GM12878 (cell line): ENCODE measurements at regions not wholly inside any gene's neighbourhood (a gene's known extent, or its start where the extent isn't known, plus 50 kb on each side); places are given as distances from the start of the nearest gene placed in this dataset.

Experiments used
- ATAC-seq: fragments of 200-7000 bp; cut with Tn5 transposase; 3 replicates; pipeline ENCODE4 v1.9.1; 2020; ENCODE audit warnings: mild to moderate bottlenecking, moderate library complexity
- BruUV-seq: library from RNA; stranded (reverse); fragments of 400-500 nt; replicated peaks from 2 replicates; lab custom pipeline; 2021; lab: Mats Ljungman, UMichigan
- CTCF ChIA-PET: fragments of 300-600 bp; sonication (Branson Sonifier 250); formaldehyde crosslinking; extraction: SDS; loops from one replicate; lab custom pipeline; 2021; ENCODE audit warnings: inconsistent platforms; lab: Yijun Ruan, JAX
- POLR2A ChIA-PET: fragments of 350-600 bp; formaldehyde crosslinking; extraction: SDS; loops from one replicate; lab custom pipeline; 2021; ENCODE audit warnings: inconsistent platforms; lab: Charles Lee
- RAD21 ChIA-PET: fragments of 300-600 bp; sonication (Branson Sonifier 250); formaldehyde crosslinking; loops from one replicate; lab custom pipeline; 2023; ENCODE audit warnings: antibody characterized with exemption; ENCODE audit not compliant: unreplicated experiment; lab: Charles Lee
- SMC1A ChIA-PET: fragments of 300-600 bp; sonication (Branson Sonifier 250); formaldehyde crosslinking; loops from one replicate; lab custom pipeline; 2023; ENCODE audit not compliant: unreplicated experiment, uncharacterized antibody; lab: Charles Lee
- DNase-seq: peaks from one replicate; pipeline ENCODE4 v3.0.0-alpha.2; 2011; ENCODE audit warnings: low read depth, low spot score
- FAIRE-seq: peaks from 3 replicates; lab custom pipeline; 2011; peaks lifted over from hg19 to GRCh38; lab: Jason Lieb, UNC
- H2AFZ ChIP-seq: 2 replicates; pipeline ENCODE4 v1.6.0; 2011; ENCODE audit warnings: low read depth, low read length, control low read depth; ENCODE audit not compliant: control insufficient read depth
- H3K27ac ChIP-seq: 2 replicates; pipeline ENCODE4 v1.5.1; 2011; ENCODE audit warnings: control low read depth; ENCODE audit not compliant: control insufficient read depth, insufficient read depth
- H3K27me3 ChIP-seq, 2 experiments: replicated peaks in 1 of 2; 2 replicates each; pipeline versions ENCODE4 v1.6.0 to v1.6.1; 2011; ENCODE audit warnings: low read length in 1 of 2; ENCODE audit not compliant: control insufficient read depth in 2 of 2, insufficient read depth in 2 of 2
- H3K36me3 ChIP-seq, 2 experiments: 2 replicates each; pipeline ENCODE4 v1.5.1; 2011; ENCODE audit warnings: low read length in 1 of 2; ENCODE audit not compliant: control insufficient read depth in 2 of 2, insufficient read depth in 2 of 2
- H3K4me1 ChIP-seq: 2 replicates; pipeline ENCODE4 v1.6.1; 2011; ENCODE audit warnings: mild to moderate bottlenecking, low read length, moderate library complexity, mixed read lengths; ENCODE audit not compliant: control insufficient read depth, insufficient read depth
- H3K4me2 ChIP-seq: 2 replicates; pipeline ENCODE4 v1.6.0; 2011; ENCODE audit warnings: control low read depth; ENCODE audit not compliant: control insufficient read depth, insufficient read depth
- H3K4me3 ChIP-seq: fragments of 200-600 bp; sonication (generic); 2 replicates; pipeline ENCODE4 v1.5.1; 2016
- H3K79me2 ChIP-seq: 2 replicates; pipeline ENCODE4 v1.6.0; 2011; ENCODE audit warnings: low read length; ENCODE audit not compliant: control insufficient read depth, insufficient read depth
- H3K9ac ChIP-seq: 2 replicates; pipeline ENCODE4 v1.8.0; 2011; ENCODE audit warnings: low read length, control low read depth, mixed read lengths; ENCODE audit not compliant: control insufficient read depth, insufficient read depth
- H3K9me3 ChIP-seq: replicated peaks from 3 replicates; pipeline ENCODE4 v1.5.1; 2011; ENCODE audit warnings: mild to moderate bottlenecking, low read length; ENCODE audit not compliant: control insufficient read depth, insufficient read depth
- H4K20me1 ChIP-seq: 2 replicates; pipeline ENCODE4 v1.6.0; 2011; ENCODE audit not compliant: control insufficient read depth, insufficient read depth
- CREM ChIP-seq: IDR thresholded peaks from 2 replicates; pipeline ENCODE4 v1.6.1; 2014; ENCODE audit warnings: antibody characterized with exemption, low read depth
- CUX1 ChIP-seq: IDR thresholded peaks from 2 replicates; pipeline ENCODE4 v1.6.1; 2012; ENCODE audit warnings: improper control_type of control experiment, low read depth, low read length; ENCODE audit not compliant: insufficient replicate concordance
- HSF1 ChIP-seq: fragments of 150-350 bp; IDR thresholded peaks from 2 replicates; pipeline ENCODE4 v1.6.1; 2014; ENCODE audit warnings: mild to moderate bottlenecking, low read depth, low read length
- IKZF1 ChIP-seq: fragments of 450-650 bp; conservative IDR thresholded peaks from 2 replicates; pipeline ENCODE4 v1.6.1; 2017; ENCODE audit warnings: antibody characterized with exemption, mild to moderate bottlenecking
- JUND ChIP-seq: IDR thresholded peaks from 2 replicates; pipeline ENCODE4 v1.6.1; 2012; ENCODE audit warnings: low read depth, mild to moderate bottlenecking, low read length, improper control_type of control experiment, moderate library complexity
- MAX ChIP-seq: IDR thresholded peaks from 2 replicates; pipeline ENCODE4 v1.6.1; 2012; ENCODE audit warnings: low read depth, low read length, improper control_type of control experiment
- MYB ChIP-seq: fragments of 150-350 bp; IDR thresholded peaks from 2 replicates; pipeline ENCODE4 v1.6.1; 2014; ENCODE audit warnings: mild to moderate bottlenecking, low read depth, low read length, borderline replicate concordance
- MYC ChIP-seq: IDR thresholded peaks from 2 replicates; pipeline ENCODE4 v1.6.1; 2011; ENCODE audit warnings: mild to moderate bottlenecking, low read length, moderate library complexity, inconsistent platforms; ENCODE audit not compliant: insufficient read depth, insufficient replicate concordance, insufficient read length, severe bottlenecking
- NR2C1 ChIP-seq: fragments of 450-650 bp; IDR thresholded peaks from 2 replicates; pipeline ENCODE4 v1.6.1; 2017; ENCODE audit warnings: antibody characterized with exemption, mild to moderate bottlenecking, moderate library complexity
- POU2F2 ChIP-seq: IDR thresholded peaks from 3 replicates; pipeline ENCODE4 v1.6.1; 2011; ENCODE audit warnings: low read depth, mild to moderate bottlenecking, low read length, borderline replicate concordance
- RAD51 ChIP-seq: fragments of 450-650 bp; IDR thresholded peaks from 2 replicates; pipeline ENCODE4 v1.6.1; 2016; ENCODE audit warnings: moderate library complexity, mild to moderate bottlenecking, inconsistent platforms
- RB1 ChIP-seq: fragments of 450-650 bp; formaldehyde crosslinking; IDR thresholded peaks from 2 replicates; pipeline ENCODE4 v1.6.1; 2017; ENCODE audit warnings: mild to moderate bottlenecking, borderline replicate concordance
- RUNX3 ChIP-seq: IDR thresholded peaks from 2 replicates; pipeline ENCODE4 v1.6.1; 2012; ENCODE audit warnings: low read length, inconsistent platforms
- YBX1 ChIP-seq: fragments of 450-650 bp; IDR thresholded peaks from 2 replicates; pipeline ENCODE4 v1.6.1; 2016; ENCODE audit warnings: antibody characterized with exemption
- ZBED1 ChIP-seq: IDR thresholded peaks from 2 replicates; pipeline ENCODE4 v1.6.1; 2016; ENCODE audit warnings: borderline replicate concordance
- WGBS: methylation state at CpG from one replicate; pipeline ENCODE4 v1.1.6; 2016; ENCODE audit warnings: low lambda C conversion rate; ENCODE audit not compliant: insufficient replicate concordance, insufficient coverage; ENCODE audit errors: missing lambda C conversion rate; 5-methylcytosine and 5-hydroxymethylcytosine counted together
- in situ Hi-C: fragments of 300-500 bp; cut with MboI; formaldehyde crosslinking; loops from 9 replicates; pipeline ENCODE4 v1.14.3; 2018; ENCODE audit warnings: mixed read lengths
- intact Hi-C: fragments of 100-400 bp; cut with micrococcal nuclease; formaldehyde crosslinking; loops from one replicate; pipeline ENCODE4 v1.14.2; 2022; ENCODE audit not compliant: unreplicated experiment

DNA sequence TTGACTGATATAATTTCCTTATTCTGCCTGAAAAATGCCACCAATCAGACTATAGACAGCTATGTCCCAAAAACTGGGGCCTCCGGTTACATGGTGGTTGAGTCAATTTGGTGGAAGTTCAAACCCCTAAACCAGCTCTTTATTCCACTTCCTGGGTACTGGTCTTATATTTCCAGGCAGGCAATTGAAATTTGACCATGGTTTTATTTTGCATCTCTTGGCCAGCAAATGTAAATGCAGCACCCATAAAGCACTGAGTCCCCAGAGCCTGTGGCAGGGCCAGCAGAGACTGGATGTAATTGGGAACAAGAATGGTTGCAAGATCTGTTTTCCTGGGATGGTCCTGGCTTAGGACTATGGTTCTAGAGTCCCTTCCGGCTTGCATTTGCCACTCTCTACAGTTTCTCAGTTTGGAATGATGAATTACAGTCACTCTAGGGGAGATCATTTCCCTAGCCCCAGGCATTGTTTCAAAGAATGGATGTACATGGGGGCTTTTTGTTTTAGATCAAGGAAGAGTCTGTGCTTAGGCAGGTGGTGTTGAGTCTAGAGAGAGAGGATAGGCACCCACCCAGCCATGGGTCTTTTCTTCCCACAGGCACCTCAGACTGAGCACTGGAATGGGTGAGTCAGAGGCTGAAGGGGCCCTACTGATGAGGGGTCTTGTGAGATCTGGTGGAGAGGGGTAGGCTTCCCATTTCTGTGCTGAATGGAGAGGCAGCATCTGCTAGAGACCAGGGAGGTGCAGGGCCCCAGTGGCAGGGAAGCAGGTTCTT lies 108.4 kb upstream of the CDC42EP3 start:
- ChIA-PET CTCF (interaction anchor here (2.6 kb wide), 1 partner anchor 98 kb away, joined by 11 read pairs; no protein-coding TSS in a partner anchor), RAD21 (interaction anchor here (0.6 kb wide), 1 partner anchor 366 kb away, joined by 3 read pairs; no protein-coding TSS in a partner anchor), SMC1A (interaction anchor here (0.6 to 2.2 kb wide), 5 partner anchors 16 to 384 kb away, joined by 3 to 6 read pairs (median 3); no protein-coding TSS in a partner anchor), POLR2A (no interaction called here)
- H3K4me2 ChIP-seq, result no peak overlapping the region
- no peak overlapping the region for H3K9ac ChIP-seq
- H3K9me3 ChIP-seq, result no peaks in the 10 kb centered on the region; the same call in 2 of the 3 replicates
- FAIRE-seq (no peak), DNase-seq (no peak), ATAC-seq (no peak)
- WGBS, result 64% methylated on average over 2 of the region's 2 CpGs
- H3K27me3 ChIP-seq, result no peaks in the 10 kb centered on the region
- no peaks in the 10 kb centered on the region for H3K79me2 ChIP-seq
- no peaks in the 10 kb centered on the region for H3K36me3 ChIP-seq
- intact Hi-C loops, result no loop called here
- H3K4me3 ChIP-seq, result no peak overlapping the region
- H2AFZ ChIP-seq, result no peak overlapping the region
- no peaks in the 10 kb centered on the region for H3K4me1 ChIP-seq
- no peak overlapping the region for H3K27ac ChIP-seq
- H4K20me1 ChIP-seq, result no peaks in the 10 kb centered on the region
- in situ Hi-C loops, result no loop called here
- BruUV-seq, result no TSS peak
- TF ChIP-seq ZBED1, result no peak
- TF ChIP-seq YBX1, result no peak
- TF ChIP-seq NR2C1, result no peak
- TF ChIP-seq HSF1, result no peak
- TF ChIP-seq CUX1, result no peak
- TF ChIP-seq IKZF1, result no peak
- no peak for TF ChIP-seq POU2F2
- TF ChIP-seq MYB, result no peak
- TF ChIP-seq CREM, result no peak
- TF ChIP-seq MAX, result no peak
- TF ChIP-seq JUND, result no peak
- no peak for TF ChIP-seq RAD51
- no peak for TF ChIP-seq RB1
- no peak for TF ChIP-seq RUNX3
- TF ChIP-seq MYC, result no peak
